ENCODE measurements at regions not wholly inside any gene's neighbourhood (a gene's known extent, or its start where the extent isn't known, plus 50 kb on each side); places are given as distances from the start of the nearest gene placed in this dataset.

DNA sequence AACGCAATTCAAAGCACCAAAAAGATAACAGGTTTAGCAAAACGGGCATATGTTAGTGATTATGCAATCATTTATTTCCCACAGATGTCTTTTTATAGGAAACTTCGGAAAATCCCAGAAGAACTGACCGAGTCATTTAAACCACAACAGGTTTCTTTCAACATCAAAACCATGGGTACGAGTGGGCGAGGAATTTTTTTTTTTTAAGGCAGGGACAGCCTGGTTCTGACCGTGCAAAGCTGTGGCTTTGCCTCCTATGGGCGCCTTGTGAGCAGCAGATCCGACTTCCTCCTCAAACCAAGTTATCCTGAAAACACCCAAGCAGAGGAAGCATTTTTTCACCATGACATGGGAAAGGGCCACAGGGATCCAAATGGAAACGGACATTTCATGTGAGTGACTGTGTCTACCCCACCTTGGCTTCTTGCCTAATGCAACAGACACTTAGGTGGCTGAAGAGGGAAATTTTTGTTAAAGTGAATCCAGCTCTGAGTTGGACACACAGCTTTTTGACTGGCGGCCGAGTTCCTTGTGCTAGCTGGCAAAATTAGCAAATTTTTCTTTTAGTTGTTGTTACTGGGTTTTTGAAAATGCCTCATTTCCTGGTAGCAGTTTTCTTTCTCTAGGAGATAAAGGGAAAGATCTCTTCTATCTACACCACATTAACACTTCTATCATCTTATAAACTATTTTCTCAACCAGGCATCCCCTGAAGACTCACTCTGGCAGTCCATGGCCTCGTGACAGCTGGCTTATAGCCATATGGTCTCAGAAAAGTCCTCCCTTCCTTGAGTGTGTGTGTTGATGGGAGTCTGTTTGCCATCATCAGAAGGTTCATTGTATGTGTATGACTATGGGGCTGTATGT is 487.4 kb upstream of the ZEB2 start:
- no peaks in the 10 kb centered on the region for H3K4me1 Mint-ChIP-seq
- no peak overlapping the region for H3K4me3 Mint-ChIP-seq
- DNase-seq: no peak

DNA sequence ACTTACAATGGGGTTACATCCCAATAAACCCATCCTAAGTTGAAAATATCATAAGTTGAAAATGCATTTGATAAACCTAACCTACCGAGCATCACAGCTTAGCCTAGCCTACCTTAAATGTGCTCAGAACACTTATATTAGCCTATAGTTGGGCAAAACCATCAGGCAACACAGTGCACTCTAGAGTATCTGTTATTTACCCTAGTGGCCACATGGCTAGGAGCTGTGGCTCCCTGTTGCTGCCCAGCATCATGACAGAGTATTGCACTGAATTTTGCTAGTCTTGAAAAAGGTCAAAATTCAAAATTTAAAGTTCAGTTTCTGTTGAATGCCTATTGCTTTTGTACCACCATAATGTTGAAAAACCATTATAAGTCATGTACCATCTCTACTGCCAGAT is 482.7 kb upstream of the ZEB2 start:
- no peaks in the 10 kb centered on the region for H3K9me3 ChIP-seq (ENCODE audit: control insufficient read depth, low read length, poor library complexity, severe bottlenecking)
- H3K4me3 Mint-ChIP-seq: no peak overlapping the region
- ATAC-seq: no peak
- H3K27ac Mint-ChIP-seq: no peak overlapping the region
- H3K36me3 Mint-ChIP-seq (ENCODE audit: low read depth): no peaks in the 10 kb centered on the region
- DNase-seq: no peak
- H3K4me1 Mint-ChIP-seq: no peaks in the 10 kb centered on the region
- H3K27me3 Mint-ChIP-seq: no peaks in the 10 kb centered on the region

More for the DNA sequence above, 487.4 kb upstream of the ZEB2 start:
- ATAC-seq: no peak
- H3K9me3 ChIP-seq (ENCODE audit: control insufficient read depth, low read length, poor library complexity, severe bottlenecking): peaks cover 2% of the 10 kb centered on the region
- H3K27me3 Mint-ChIP-seq: peaks cover 6% of the 10 kb centered on the region
- H3K36me3 Mint-ChIP-seq (ENCODE audit: low read depth): no peaks in the 10 kb centered on the region
- H3K27ac Mint-ChIP-seq: no peak overlapping the region

DNA sequence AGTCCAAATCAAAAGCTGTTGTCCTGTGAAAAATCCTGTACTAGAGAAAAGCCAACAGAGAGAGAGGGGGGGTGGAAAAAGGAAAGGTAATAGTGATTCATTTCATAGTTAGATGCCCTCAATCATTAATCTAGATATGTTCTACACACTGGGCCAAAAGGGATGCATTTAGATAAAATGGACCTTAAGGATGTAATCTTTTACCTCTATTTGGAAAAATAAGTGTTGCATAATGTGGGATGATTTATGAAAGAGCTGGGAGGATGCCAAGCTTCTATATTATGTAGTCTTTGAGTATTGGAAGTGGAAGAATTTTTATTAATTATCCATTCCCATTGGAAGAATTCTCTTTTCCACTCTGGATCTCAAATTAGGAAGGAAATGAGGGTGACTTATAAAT is 480.5 kb upstream of the ZEB2 start:
- H3K4me3 Mint-ChIP-seq: no peak overlapping the region
- no peaks in the 10 kb centered on the region for H3K27me3 Mint-ChIP-seq
- H3K9me3 ChIP-seq (ENCODE audit: control insufficient read depth, low read length, poor library complexity, severe bottlenecking): no peaks in the 10 kb centered on the region
- no peak for ATAC-seq
- no peak for DNase-seq
- H3K36me3 Mint-ChIP-seq (ENCODE audit: low read depth): no peaks in the 10 kb centered on the region
- H3K27ac Mint-ChIP-seq: no peak overlapping the region
- no peaks in the 10 kb centered on the region for H3K4me1 Mint-ChIP-seq

DNA sequence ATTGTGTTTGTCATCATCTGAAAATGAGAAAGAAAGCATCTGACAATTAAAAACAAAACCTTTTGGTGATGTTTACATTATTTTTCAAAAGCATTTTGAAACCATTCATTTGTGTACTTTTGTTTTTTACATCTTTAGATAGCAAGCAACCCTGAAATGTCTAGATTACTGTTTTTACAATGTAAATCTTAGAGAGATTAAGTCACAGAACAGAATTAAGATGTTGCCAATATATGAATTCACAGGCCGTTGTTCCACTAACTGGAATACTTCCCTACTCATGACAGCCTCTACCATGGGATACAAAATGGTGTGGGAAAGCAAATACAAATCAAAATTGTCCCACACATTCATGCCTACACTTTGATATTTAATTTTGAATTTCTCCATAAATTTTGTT is 480.0 kb upstream of the ZEB2 start:
- H3K36me3 Mint-ChIP-seq (ENCODE audit: low read depth): no peaks in the 10 kb centered on the region
- no peaks in the 10 kb centered on the region for H3K27me3 Mint-ChIP-seq
- no peaks in the 10 kb centered on the region for H3K9me3 ChIP-seq (ENCODE audit: control insufficient read depth, low read length, poor library complexity, severe bottlenecking)

DNA sequence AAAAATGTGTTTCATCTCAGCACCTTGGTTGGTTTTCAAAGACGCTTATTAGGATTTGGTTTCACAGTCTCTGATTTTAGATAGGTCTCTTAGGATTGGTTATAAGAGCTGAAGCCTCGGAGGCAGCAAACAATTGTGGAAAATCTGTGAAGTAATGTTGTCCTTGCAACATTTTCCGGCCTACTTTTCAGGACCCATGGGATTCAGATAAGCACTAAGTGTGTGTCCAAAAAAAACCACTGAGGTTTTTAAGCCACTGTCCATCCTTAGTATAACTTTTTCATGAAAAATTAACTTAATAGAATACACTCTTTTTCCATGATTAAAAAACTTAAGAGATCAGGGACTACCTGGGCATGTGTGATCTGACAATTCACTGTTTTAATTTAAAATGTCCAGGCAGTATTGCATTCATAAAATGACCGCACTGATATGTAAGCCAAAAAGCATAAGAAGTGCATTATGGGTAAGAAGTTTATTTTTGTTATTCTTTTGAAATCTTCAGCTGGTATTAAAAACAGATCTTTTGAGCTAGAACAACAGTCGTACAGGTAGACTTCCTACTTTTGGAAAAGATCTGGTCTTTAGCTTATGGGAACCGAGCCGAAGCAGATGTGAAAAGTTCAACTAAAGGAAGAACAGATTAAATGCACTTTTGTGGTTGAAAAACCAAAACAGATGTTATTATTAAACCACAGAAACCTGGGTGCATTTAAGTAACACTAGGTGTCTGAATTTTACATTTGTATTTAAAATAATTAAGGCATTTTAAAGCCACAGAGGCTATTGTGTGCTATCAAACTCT is 479.4 kb upstream of the ZEB2 start:
- no peak for DNase-seq
- Mint-ChIP-seq H3K36me3 (ENCODE audit: low read depth) (no peaks in the 10 kb centered on the region), H3K27me3 (no peaks in the 10 kb centered on the region), H3K4me1 (no peaks in the 10 kb centered on the region), H3K4me3 (no peak overlapping the region), H3K27ac (no peak overlapping the region)
- no peak for ATAC-seq
- H3K9me3 ChIP-seq (ENCODE audit: control insufficient read depth, low read length, poor library complexity, severe bottlenecking): no peaks in the 10 kb centered on the region

More for the DNA sequence above, 480.0 kb upstream of the ZEB2 start:
- no peaks in the 10 kb centered on the region for H3K4me1 Mint-ChIP-seq
- DNase-seq (no peak), ATAC-seq (no peak)
- no peak overlapping the region for H3K27ac Mint-ChIP-seq
- no peak overlapping the region for H3K4me3 Mint-ChIP-seq

DNA sequence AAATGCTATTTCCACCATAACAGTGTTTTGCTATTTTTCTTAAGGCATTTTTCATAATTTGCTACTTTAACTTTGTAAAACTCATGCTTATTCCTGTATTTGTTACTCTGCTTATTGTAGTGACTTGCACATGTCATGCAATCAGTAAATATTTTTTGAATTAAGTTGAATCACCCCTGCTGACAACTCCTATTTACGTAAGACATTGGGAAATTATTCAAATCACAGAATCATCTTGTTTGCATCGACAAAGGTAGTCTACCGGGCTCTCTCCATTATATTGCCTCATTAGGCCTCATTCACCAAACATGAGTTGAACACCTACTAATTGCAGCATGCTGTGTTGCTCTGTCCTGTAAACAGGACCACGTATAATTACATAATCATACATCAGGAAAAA is 478.5 kb upstream of the ZEB2 start:
- Mint-ChIP-seq H3K27ac (no peak overlapping the region), H3K36me3 (ENCODE audit: low read depth) (no peaks in the 10 kb centered on the region), H3K27me3 (no peaks in the 10 kb centered on the region), H3K4me3 (no peak overlapping the region), H3K4me1 (no peaks in the 10 kb centered on the region)
- DNase-seq (no peak), ATAC-seq (no peak)
- H3K9me3 ChIP-seq (ENCODE audit: control insufficient read depth, low read length, poor library complexity, severe bottlenecking): no peaks in the 10 kb centered on the region

DNA sequence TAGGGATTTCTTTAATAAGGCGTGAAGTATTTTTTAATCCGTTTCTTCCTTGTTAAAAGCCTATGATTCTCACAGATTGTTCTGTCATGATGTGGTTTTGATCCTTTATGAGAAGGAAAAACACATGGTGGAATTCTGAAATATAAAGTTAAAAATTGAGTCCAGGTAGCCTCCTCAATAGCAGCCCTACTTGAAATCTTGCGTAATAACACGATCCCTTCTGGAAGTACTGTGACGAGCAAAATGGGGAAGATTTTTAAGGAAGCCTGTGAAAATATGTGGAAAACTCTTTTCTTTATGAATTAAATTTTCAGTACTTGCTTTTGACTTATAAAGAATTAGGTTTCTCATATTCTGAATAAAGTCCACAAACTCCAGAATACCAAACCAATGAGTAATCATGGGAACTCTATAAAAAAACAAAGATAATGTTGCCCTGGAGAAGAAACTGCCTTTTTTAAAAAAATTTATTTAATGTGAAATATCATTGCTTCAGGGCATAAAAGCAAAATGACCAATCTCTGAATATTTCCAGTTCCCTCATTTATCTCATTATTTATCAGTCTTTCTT is 476.4 kb upstream of the ZEB2 start:
- ATAC-seq (no peak), DNase-seq (no peak)
- H3K9me3 ChIP-seq (ENCODE audit: control insufficient read depth, low read length, poor library complexity, severe bottlenecking): no peaks in the 10 kb centered on the region
- no peaks in the 10 kb centered on the region for H3K4me1 Mint-ChIP-seq
- H3K27ac Mint-ChIP-seq: no peak overlapping the region
- H3K4me3 Mint-ChIP-seq: no peak overlapping the region
- H3K36me3 Mint-ChIP-seq (ENCODE audit: low read depth): no peaks in the 10 kb centered on the region
- H3K27me3 Mint-ChIP-seq: no peaks in the 10 kb centered on the region

DNA sequence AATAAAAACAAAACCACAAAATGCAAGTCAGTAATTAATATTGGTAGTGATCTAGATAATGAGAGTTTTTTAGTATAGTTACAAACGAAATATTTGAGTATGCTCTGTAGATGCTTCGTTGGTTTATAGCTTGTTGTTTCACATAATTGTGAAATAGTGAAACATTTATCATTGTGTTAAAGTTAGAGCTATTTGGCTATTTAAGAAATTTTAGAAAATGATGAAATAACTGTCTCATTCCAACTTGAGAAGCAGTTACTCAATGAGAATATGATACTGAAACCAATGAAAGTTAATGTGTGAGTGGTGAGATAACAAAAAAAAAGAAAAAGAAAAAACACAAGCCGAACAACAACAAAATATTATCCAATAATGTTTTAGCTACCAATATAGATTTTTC is 475.6 kb upstream of the ZEB2 start:
- DNase-seq (no peak), ATAC-seq (no peak)
- H3K27ac Mint-ChIP-seq: no peak overlapping the region
- no peaks in the 10 kb centered on the region for H3K4me1 Mint-ChIP-seq
- no peaks in the 10 kb centered on the region for H3K27me3 Mint-ChIP-seq
- H3K36me3 Mint-ChIP-seq (ENCODE audit: low read depth): no peaks in the 10 kb centered on the region
- H3K9me3 ChIP-seq (ENCODE audit: control insufficient read depth, low read length, poor library complexity, severe bottlenecking): no peaks in the 10 kb centered on the region
- no peak overlapping the region for H3K4me3 Mint-ChIP-seq

DNA sequence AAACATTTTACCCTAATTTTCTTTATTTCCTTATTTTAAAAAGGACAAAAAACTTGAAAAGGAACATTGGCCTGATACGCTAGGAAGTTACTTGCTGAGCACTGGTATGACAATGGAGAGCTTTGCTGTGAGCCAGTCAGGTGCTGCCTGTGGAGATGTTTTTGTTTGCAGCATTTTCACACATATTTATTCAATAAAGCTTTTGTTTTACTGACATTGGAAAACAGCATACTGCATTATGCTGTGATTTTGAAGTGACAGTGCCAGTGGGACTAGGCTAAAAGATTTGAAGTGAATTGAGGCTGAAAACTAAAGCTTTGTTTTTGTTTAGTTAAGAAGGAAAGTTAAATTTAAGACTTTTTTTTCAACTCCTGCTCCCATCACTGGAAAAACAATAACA is 470.7 kb upstream of the ZEB2 start:
- Mint-ChIP-seq H3K4me3 (no peak overlapping the region), H3K27ac (no peak overlapping the region), H3K27me3 (no peaks in the 10 kb centered on the region), H3K4me1 (no peaks in the 10 kb centered on the region), H3K36me3 (ENCODE audit: low read depth) (no peaks in the 10 kb centered on the region)
- DNase-seq (no peak), ATAC-seq (no peak)
- H3K9me3 ChIP-seq (ENCODE audit: control insufficient read depth, low read length, poor library complexity, severe bottlenecking): no peaks in the 10 kb centered on the region

DNA sequence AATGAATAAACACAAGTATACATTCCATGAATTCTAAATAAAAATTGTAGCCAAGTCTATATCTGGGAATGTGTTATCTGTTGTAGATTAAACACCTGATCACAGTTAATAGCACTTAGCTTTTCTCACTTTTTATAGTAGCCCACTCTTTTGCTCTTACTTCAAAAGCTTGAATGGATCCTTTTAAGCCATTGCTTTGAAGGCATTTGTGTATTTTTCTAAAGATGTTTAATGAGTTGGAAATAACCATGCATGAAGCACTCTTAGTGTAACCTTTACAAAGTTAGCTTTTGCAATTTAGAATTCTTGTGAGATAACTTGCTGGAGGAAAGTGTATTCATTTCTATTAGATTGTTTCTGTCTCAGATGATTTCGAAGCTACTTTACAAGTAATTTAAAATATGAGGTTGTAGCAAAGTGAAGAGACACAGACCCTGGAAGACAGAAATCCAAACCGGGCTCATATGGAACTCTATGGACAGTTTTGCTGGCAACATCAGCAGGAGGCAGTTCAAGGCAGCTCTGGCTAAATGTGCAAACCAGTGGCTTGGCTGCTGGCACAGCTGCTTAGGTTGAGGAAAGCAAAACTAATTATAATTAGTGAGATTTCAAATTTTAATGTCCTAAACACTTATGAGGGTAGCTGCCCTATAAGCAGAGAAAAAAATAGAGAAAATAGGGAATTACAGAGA is 469.8 kb upstream of the ZEB2 start:
- Mint-ChIP-seq H3K4me3 (no peak overlapping the region), H3K4me1 (no peaks in the 10 kb centered on the region), H3K27ac (no peak overlapping the region), H3K27me3 (no peaks in the 10 kb centered on the region), H3K36me3 (ENCODE audit: low read depth) (no peaks in the 10 kb centered on the region)
- no peaks in the 10 kb centered on the region for H3K9me3 ChIP-seq (ENCODE audit: control insufficient read depth, low read length, poor library complexity, severe bottlenecking)
- ATAC-seq (no peak), DNase-seq (no peak)

DNA sequence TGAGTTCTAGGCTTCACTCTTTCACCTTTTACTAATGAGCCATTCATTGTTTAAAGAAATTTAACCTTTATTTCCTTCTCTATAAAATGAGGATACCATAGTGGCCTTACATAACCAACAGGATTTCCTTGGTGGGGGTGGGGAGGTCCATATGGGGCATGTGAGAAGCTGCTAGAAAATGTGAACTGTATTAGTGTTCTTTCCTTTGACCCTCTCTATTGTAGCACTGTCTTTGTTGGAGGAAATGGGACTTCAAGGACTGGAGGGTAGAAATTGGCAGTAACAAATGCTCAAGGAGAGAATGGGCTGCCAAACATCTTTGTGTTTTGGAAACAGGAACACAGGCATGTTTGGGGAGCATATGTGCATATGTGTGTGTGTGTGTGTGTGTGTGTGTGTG is 468.7 kb upstream of the ZEB2 start:
- ATAC-seq: no peak
- Mint-ChIP-seq H3K4me3 (no peak overlapping the region), H3K27ac (no peak overlapping the region), H3K4me1 (no peaks in the 10 kb centered on the region), H3K27me3 (no peaks in the 10 kb centered on the region), H3K36me3 (ENCODE audit: low read depth) (no peaks in the 10 kb centered on the region)
- H3K9me3 ChIP-seq (ENCODE audit: control insufficient read depth, low read length, poor library complexity, severe bottlenecking): no peaks in the 10 kb centered on the region
- DNase-seq: no peak

DNA sequence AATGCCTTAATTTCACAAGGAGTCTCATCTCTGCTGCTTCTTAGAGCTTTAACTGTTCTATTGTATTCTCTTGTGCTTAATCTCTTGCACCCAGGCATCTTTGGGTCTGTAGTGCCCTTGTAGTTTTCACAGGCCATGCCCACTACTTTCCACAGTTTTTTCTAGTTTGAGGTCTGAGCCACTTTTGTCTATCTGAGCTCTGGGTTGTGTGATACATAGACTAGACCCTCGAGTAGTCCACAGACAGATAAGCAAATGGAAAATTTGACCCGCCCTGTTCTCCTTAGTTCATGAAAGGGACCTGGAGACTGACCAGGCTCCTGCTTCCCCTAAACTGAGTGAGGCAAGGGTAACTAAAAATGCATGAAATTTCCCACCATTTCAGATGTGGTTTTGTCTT is 466.8 kb upstream of the ZEB2 start:
- DNase-seq (no peak), ATAC-seq (no peak)
- Mint-ChIP-seq H3K4me1 (no peaks in the 10 kb centered on the region), H3K27ac (no peak overlapping the region), H3K4me3 (no peak overlapping the region), H3K36me3 (ENCODE audit: low read depth) (no peaks in the 10 kb centered on the region), H3K27me3 (no peaks in the 10 kb centered on the region)
- no peaks in the 10 kb centered on the region for H3K9me3 ChIP-seq (ENCODE audit: control insufficient read depth, low read length, poor library complexity, severe bottlenecking)

DNA sequence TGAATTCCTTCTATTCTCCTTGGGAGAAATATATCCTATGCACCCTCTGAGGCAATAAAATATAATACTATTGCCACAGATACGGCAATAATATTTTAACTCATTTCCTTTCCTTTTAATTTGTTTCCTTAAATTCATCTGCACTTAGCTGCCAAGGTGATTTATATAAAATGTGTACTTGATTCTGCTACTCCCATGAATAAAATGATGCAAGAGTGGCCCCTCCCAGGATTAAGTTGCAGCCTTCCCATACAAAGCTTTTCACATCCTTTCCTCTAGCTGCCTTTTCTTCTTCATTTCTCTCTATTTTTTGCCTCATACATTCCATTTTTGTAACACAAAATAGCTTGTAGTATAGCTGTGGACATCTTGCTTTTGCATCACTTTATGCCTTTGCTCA is 464.1 kb upstream of the ZEB2 start:
- Mint-ChIP-seq H3K4me1 (no peaks in the 10 kb centered on the region), H3K27ac (no peak overlapping the region), H3K27me3 (no peaks in the 10 kb centered on the region), H3K36me3 (ENCODE audit: low read depth) (no peaks in the 10 kb centered on the region), H3K4me3 (no peak overlapping the region)
- ATAC-seq (no peak), DNase-seq (no peak)
- H3K9me3 ChIP-seq (ENCODE audit: control insufficient read depth, low read length, poor library complexity, severe bottlenecking): no peaks in the 10 kb centered on the region
